Suprapubic skin (tissue), 3 donors: ENCODE measurements at regions not wholly inside any gene's neighbourhood (a gene's known extent, or its start where the extent isn't known, plus 50 kb on each side); places are given as distances from the start of the nearest gene placed in this dataset.

Experiments
- POLR2A ChIP-seq, 2 donors: fragments of 450-650 bp; IDR thresholded peaks; one replicate each; pipeline ENCODE4 v1.6.1; 2017; ENCODE audit warnings: antibody characterized with exemption in 2 of 2, mild to moderate bottlenecking in 2 of 2, moderate library complexity in 2 of 2
- TF ChIP-seq, protein P1 (sequence below), 2 donors: fragments of 200-600 bp in 1 of 2; fragments of 450-650 bp in 1 of 2; sonication (generic) in 1 of 2; IDR thresholded peaks; one replicate each; pipeline ENCODE4 v1.5.1; 2016 to 2019; ENCODE audit warnings: antibody characterized with exemption in 2 of 2, mild to moderate bottlenecking in 1 of 2, moderate library complexity in 1 of 2

- TF ChIP-seq, protein P1, sequence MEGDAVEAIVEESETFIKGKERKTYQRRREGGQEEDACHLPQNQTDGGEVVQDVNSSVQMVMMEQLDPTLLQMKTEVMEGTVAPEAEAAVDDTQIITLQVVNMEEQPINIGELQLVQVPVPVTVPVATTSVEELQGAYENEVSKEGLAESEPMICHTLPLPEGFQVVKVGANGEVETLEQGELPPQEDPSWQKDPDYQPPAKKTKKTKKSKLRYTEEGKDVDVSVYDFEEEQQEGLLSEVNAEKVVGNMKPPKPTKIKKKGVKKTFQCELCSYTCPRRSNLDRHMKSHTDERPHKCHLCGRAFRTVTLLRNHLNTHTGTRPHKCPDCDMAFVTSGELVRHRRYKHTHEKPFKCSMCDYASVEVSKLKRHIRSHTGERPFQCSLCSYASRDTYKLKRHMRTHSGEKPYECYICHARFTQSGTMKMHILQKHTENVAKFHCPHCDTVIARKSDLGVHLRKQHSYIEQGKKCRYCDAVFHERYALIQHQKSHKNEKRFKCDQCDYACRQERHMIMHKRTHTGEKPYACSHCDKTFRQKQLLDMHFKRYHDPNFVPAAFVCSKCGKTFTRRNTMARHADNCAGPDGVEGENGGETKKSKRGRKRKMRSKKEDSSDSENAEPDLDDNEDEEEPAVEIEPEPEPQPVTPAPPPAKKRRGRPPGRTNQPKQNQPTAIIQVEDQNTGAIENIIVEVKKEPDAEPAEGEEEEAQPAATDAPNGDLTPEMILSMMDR (IDR thresholded peaks at IDR 0.05): no peak
- TF ChIP-seq POLR2A (IDR thresholded peaks at IDR 0.05): no peak
Observed at GRCh38 chr4:28227764-28228163, 1367.1 kb downstream of the STIM2 start.
